SK-N-SH treated with all-trans-retinoic acid at 6 μM for 48 hours (cell line): ENCODE measurements at regions not wholly inside any gene's neighbourhood (a gene's known extent, or its start where the extent isn't known, plus 50 kb on each side); places are given as distances from the start of the nearest gene placed in this dataset.

Source experiments
- ATAC-seq: fragments of 200-7000 bp; cut with Tn5 transposase; 3 replicates; pipeline ENCODE4 v1.9.1; 2020; ENCODE audit warnings: mild to moderate bottlenecking, moderate library complexity
- ARNTL ChIP-seq: fragments of 450-650 bp; formaldehyde crosslinking; IDR thresholded peaks from 2 replicates; pipeline ENCODE4 v1.5.0; 2020; ENCODE audit warnings: low read depth, mild to moderate bottlenecking, moderate library complexity, borderline replicate concordance
- BACH2 ChIP-seq: fragments of 250-450 bp; sonication (Bioruptor Pico); IDR thresholded peaks from 2 replicates; pipeline ENCODE4 v1.9.0; 2021; ENCODE audit warnings: mild to moderate bottlenecking, borderline replicate concordance
- ESRRG ChIP-seq: fragments of 250-450 bp; sonication (Bioruptor Pico); IDR thresholded peaks from 2 replicates; pipeline ENCODE4 v1.6.1; 2021; ENCODE audit warnings: mild to moderate bottlenecking
- GLIS3 ChIP-seq: fragments of 250-450 bp; sonication (Bioruptor Pico); IDR thresholded peaks from 2 replicates; pipeline ENCODE4 v1.5.0; 2020; ENCODE audit warnings: mild to moderate bottlenecking, moderate library complexity
- ISL1 ChIP-seq: fragments of 250-450 bp; sonication (Bioruptor Pico); IDR thresholded peaks from 2 replicates; pipeline ENCODE4 v2.1.2; 2022; ENCODE audit warnings: mild to moderate bottlenecking, moderate library complexity
- OSR1 ChIP-seq: fragments of 250-450 bp; sonication (Bioruptor Pico); IDR thresholded peaks from 2 replicates; pipeline ENCODE4 v1.8.0; 2022; ENCODE audit warnings: moderate library complexity, mild to moderate bottlenecking, inconsistent platforms
- PPARA ChIP-seq: fragments of 250-450 bp; sonication (Bioruptor Pico); IDR thresholded peaks from 2 replicates; pipeline ENCODE4 v1.5.0; 2020; ENCODE audit warnings: mild to moderate bottlenecking, borderline replicate concordance
- RARB ChIP-seq: fragments of 250-450 bp; sonication (Bioruptor Pico); IDR thresholded peaks from 2 replicates; pipeline ENCODE4 v1.8.0; 2021; ENCODE audit warnings: mild to moderate bottlenecking, moderate library complexity
- SNAI2 ChIP-seq: fragments of 250-450 bp; sonication (Bioruptor Pico); IDR thresholded peaks from 2 replicates; pipeline ENCODE4 v1.5.0; 2020; ENCODE audit warnings: mild to moderate bottlenecking, moderate library complexity
- TCF4 ChIP-seq: fragments of 250-450 bp; sonication (Bioruptor Pico); IDR thresholded peaks from 2 replicates; pipeline ENCODE4 v1.8.0; 2021; ENCODE audit warnings: mild to moderate bottlenecking, moderate library complexity, borderline replicate concordance
- TOX ChIP-seq: fragments of 250-450 bp; sonication (Bioruptor Pico); IDR thresholded peaks from 2 replicates; pipeline ENCODE4 v1.8.0; 2021; ENCODE audit warnings: mild to moderate bottlenecking, moderate library complexity, borderline replicate concordance
- ZC3H10 ChIP-seq: fragments of 250-450 bp; sonication (Bioruptor Pico); IDR thresholded peaks from 2 replicates; pipeline ENCODE4 v1.5.1; 2021; ENCODE audit warnings: mild to moderate bottlenecking, moderate library complexity
- ZFP3 ChIP-seq: fragments of 250-450 bp; sonication (Bioruptor Pico); IDR thresholded peaks from 2 replicates; pipeline ENCODE4 v1.5.0; 2020; ENCODE audit warnings: mild to moderate bottlenecking, moderate library complexity
- ZFP30 ChIP-seq: fragments of 450-650 bp; formaldehyde crosslinking; IDR thresholded peaks from 2 replicates; pipeline ENCODE4 v1.5.0; 2022; ENCODE audit warnings: mild to moderate bottlenecking, moderate library complexity
- ZNF565 ChIP-seq: fragments of 450-650 bp; formaldehyde crosslinking; conservative IDR thresholded peaks from 2 replicates; pipeline ENCODE4 v1.5.0; 2020; ENCODE audit warnings: low read depth, mild to moderate bottlenecking, moderate library complexity
- ZNF70 ChIP-seq: fragments of 450-650 bp; formaldehyde crosslinking; IDR thresholded peaks from 2 replicates; pipeline ENCODE4 v1.5.0; 2020; ENCODE audit warnings: mild to moderate bottlenecking, moderate library complexity
- ZNF8 ChIP-seq: fragments of 450-650 bp; formaldehyde crosslinking; IDR thresholded peaks from 2 replicates; pipeline ENCODE4 v1.5.0; 2020; ENCODE audit warnings: mild to moderate bottlenecking, moderate library complexity
- TF ChIP-seq, protein P1 (sequence below): fragments of 250-450 bp; sonication (Bioruptor Pico); IDR thresholded peaks from 2 replicates; pipeline ENCODE4 v1.5.1; 2021; ENCODE audit warnings: mild to moderate bottlenecking, moderate library complexity
- TF ChIP-seq, protein P2 (sequence below): fragments of 250-450 bp; sonication (Bioruptor Pico); IDR thresholded peaks from 2 replicates; pipeline ENCODE4 v1.8.0; 2020; ENCODE audit warnings: mild to moderate bottlenecking, moderate library complexity, borderline replicate concordance

DNA sequence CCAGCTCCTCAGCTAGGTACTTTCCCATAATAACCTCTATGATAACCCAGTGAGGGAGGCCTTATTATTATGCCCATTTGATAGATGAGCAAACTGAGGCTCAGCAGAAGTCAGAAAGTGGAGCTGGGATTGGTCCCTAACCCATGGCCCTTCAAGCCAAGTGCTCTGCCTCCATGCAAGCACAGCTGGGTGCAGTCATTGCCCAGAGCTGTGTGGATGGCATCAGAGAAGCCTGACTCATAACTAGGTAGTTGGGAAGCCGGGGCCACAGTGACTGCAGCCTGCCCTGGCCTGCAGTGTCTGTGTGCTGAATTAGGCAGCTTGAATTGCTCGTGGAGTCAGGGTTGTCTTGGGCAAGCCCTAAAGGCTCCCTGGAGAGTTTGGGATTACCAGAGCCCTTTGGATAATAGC lies 89.9 kb upstream of the SLC2A1 start:
- peak; percentile 49; the same call in 2 of the 3 replicates for ATAC-seq
- TF ChIP-seq TCF4 (CRISPR knock-in tag) (no peak), ZC3H10 (CRISPR knock-in tag) (no peak), PPARA (CRISPR knock-in tag) (no peak)

DNA sequence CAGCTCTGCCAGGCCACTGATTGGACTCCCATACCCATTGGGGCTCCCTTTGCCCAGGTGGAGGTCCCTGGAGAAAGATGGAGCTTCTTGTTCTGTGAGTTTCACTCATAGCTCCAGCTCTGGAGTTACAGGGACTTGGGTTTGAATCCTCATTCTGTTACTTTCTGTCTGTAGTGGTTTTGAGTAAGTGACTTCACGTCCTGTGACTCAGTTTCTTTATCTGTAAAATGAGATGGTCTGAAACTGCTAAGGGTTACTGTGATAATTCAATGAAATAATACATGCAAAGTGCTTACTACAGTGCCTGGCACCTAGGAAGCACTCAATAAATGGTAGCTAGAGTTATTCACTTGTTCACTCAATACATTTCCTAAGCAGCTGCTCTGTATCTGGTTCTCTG lies 88.5 kb upstream of the SLC2A1 start:
- ATAC-seq = no peak
- no peak for TF ChIP-seq ZNF70
- no peak for TF ChIP-seq ARNTL (CRISPR knock-in tag)
- TF ChIP-seq ISL1 = no peak
- TF ChIP-seq BACH2 (CRISPR knock-in tag) = no peak
- TF ChIP-seq, protein P1, sequence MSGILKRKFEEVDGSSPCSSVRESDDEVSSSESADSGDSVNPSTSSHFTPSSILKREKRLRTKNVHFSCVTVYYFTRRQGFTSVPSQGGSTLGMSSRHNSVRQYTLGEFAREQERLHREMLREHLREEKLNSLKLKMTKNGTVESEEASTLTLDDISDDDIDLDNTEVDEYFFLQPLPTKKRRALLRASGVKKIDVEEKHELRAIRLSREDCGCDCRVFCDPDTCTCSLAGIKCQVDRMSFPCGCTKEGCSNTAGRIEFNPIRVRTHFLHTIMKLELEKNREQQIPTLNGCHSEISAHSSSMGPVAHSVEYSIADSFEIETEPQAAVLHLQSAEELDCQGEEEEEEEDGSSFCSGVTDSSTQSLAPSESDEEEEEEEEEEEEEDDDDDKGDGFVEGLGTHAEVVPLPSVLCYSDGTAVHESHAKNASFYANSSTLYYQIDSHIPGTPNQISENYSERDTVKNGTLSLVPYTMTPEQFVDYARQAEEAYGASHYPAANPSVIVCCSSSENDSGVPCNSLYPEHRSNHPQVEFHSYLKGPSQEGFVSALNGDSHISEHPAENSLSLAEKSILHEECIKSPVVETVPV = no peak

DNA sequence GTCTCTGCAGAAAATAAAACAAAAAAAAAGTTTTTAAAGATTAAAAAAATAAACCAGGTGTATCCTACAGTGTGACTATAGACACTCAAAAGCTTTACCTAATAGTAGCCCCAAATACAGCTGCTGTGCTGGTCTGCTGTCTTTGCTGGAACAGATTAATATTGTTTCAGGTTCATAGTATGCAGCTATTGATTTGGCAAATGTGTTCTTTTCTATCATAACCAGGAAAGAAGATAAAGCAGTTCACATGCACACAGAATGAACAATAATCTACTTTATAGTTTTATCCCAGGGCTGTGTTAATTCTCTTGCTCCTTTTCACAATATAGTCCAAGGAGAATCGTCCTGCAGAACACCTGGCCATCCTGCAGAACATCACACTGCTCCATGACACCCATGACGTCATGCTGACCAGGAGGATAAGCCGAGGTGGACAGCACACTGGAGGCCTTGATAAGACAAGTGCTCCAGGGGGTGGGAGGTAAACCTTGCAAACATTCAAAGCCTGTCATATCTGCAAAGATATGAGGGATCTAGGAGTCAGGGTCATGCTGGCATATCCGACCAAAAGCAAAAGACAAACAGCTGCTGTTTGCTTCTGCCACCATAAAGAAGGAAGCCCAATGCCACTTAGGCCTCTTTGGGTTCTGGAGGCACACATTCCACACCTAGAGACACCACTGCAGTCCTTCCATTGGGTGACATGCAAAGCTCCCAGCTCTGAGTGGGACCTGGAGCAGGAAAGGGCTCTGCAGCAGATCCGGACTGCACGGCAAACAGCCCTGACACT lies 86.1 kb upstream of the SLC2A1 start:
- no peak for TF ChIP-seq ZFP3 (CRISPR knock-in tag)
- TF ChIP-seq ZFP30 (CRISPR knock-in tag) = no peak
- TF ChIP-seq ESRRG (CRISPR knock-in tag) = no peak
- TF ChIP-seq ISL1 = no peak
- TF ChIP-seq BACH2 (CRISPR knock-in tag) = no peak
- TF ChIP-seq GLIS3 = no peak
- no peak for TF ChIP-seq RARB
- no peak for TF ChIP-seq ARNTL (CRISPR knock-in tag)
- TF ChIP-seq OSR1 (CRISPR knock-in tag) = no peak
- TF ChIP-seq, protein P2, sequence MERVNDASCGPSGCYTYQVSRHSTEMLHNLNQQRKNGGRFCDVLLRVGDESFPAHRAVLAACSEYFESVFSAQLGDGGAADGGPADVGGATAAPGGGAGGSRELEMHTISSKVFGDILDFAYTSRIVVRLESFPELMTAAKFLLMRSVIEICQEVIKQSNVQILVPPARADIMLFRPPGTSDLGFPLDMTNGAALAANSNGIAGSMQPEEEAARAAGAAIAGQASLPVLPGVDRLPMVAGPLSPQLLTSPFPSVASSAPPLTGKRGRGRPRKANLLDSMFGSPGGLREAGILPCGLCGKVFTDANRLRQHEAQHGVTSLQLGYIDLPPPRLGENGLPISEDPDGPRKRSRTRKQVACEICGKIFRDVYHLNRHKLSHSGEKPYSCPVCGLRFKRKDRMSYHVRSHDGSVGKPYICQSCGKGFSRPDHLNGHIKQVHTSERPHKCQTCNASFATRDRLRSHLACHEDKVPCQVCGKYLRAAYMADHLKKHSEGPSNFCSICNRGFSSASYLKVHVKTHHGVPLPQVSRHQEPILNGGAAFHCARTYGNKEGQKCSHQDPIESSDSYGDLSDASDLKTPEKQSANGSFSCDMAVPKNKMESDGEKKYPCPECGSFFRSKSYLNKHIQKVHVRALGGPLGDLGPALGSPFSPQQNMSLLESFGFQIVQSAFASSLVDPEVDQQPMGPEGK (CRISPR knock-in tag) = no peak
- TF ChIP-seq ZNF565 (CRISPR knock-in tag) = no peak
- no peak for TF ChIP-seq ZNF8
- TF ChIP-seq TCF4 (CRISPR knock-in tag) = no peak
- no peak for TF ChIP-seq TOX (CRISPR knock-in tag)
- ATAC-seq = no peak

DNA sequence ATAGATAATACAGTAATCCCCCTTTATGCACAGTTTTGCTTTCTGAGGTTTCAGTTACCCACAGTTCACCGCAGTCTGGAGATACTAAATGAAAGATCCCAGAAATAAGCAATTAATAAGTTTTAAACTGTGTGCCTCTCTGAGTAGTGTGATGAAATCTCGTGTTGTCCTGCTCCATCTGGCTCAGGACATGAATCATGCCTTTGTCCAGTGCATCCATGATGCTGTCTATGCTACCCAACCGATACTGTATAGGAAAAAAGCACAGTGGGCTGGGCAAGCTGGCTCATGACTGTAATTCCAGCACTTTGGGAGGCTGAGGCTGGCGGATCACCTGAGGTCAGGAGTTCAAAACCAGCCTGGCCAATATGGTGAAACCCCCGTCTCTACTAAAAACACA lies 85.0 kb upstream of the SLC2A1 start:
- TF ChIP-seq ARNTL (CRISPR knock-in tag) (no peak), ISL1 (no peak), ZC3H10 (CRISPR knock-in tag) (no peak)
- TF ChIP-seq, protein P2 (CRISPR knock-in tag) = no peak
- ATAC-seq = no peak

DNA sequence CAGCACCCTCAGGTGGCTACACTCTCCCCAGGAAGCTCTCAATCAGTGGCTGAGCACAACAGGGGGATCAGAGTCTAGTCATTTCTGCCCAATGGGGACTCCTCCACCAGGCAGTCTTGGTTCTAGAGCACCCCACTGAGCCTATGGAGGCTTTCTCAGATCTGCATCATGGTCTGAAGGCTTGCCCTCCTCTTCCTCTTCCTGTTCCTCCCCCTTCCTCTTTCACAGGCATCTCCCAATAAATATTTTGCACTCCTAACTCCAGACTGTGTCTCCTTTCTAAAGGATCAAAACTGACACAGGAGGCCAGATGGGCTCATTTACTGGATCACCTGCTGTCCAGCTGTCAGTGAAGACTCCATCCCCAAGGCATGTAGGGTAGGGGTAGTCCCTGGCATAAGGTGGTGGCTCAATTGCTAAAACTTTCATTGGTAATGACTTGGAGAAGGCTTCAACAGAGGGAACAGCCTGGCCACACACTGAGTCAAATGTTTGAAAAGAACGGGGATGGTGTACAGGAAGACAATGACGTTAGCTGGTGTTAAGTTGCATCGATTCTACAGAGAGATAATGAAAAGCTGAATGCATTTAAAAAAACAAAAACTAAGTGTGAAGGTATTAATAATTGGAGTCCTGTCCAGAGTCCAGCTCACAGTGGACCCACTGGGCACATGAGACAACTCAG lies 84.2 kb upstream of the SLC2A1 start:
- ATAC-seq = no peak
- no peak for TF ChIP-seq ZFP30 (CRISPR knock-in tag)
- no peak for TF ChIP-seq ISL1
- TF ChIP-seq ZFP3 (CRISPR knock-in tag) = no peak
- no peak for TF ChIP-seq ESRRG (CRISPR knock-in tag)
- TF ChIP-seq SNAI2 (CRISPR knock-in tag) = no peak
- TF ChIP-seq ZC3H10 (CRISPR knock-in tag) = no peak
- TF ChIP-seq GLIS3 = no peak
- TF ChIP-seq ZNF565 (CRISPR knock-in tag) = no peak
